ENCODE measurements at regions not wholly inside any gene's neighbourhood (a gene's known extent, or its start where the extent isn't known, plus 50 kb on each side); places are given as distances from the start of the nearest gene placed in this dataset.

- DNase-seq: no peak
Measured at GRCh38 chr5:56587381-56588130, 227.8 kb upstream of the MAP3K1 start.

DNA sequence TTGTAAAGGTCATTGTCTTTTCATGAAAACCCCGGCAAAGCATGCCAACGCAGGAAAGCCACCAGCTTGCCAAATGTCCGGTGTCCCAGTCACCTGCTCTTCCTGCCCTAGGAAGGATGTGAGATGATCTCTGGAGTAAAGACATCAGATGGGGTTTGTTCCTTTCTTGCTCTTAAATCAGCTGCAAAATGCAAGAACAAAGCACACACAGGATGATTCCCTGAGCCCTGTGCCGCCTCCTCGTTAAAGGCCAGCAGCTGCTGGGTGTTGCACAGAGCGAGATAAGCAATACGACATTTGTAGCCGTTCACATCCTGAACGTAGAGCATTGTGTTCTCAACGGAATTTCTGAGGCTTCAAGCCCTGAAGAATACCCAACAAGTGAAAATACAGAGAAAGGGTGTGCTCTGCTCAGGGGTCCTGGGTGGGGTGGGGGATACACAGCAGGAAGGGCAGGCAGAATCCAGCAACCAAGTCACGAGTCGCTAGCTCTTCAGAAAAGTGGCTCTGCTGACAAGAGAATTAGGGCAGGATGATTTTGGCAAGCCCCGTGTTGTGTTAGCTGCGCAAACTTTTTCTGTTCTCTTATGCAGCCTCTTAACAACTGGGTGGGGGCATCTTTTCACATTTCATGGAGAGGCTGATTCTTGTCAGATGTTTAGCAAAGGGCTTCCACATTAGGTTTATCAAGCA is 229.2 kb upstream of the MAP3K1 start:
- DNase-seq: peak; percentile 69

DNA sequence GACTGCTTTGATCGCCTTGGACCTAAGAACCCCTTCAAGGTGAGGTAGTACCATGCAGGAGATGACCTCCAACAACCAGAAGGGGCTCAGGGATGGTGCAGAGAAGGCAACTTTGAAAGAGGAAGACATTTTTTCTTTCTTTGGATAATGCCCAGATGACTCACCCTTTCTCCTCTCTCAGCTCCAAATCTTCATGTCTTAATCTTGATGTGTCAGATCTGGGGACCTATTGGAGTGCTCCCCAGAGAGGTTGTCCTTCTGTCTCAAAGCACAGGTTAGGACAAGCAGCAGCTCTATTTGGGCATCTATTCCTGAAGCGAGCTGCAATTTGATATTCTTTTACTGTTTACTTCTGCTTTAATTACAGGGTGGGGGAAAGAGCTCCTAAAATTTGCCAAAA is 229.9 kb upstream of the MAP3K1 start:
- no peak for DNase-seq

GRCh38 chr5:56581426-56581825 is 233.9 kb upstream of the MAP3K1 start:
- no peak for DNase-seq

DNA sequence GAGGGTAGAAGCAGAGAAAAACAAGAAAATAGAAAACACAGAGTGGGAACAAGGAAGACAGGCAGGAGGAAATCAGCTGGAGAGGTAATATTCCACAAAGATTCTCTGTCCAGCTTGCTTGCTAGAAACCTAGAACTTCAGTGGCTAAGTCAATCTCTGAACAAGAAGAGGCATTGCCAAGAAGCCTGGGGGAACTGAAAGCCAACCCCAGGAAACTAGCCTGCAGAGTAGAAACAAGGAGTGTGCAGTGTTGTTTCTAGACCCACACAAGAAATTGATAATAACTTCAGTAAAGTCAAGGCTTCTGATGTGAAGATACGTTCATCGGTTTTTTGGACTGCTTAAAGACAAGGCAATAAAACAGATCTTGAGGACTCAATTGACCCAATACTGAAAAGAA is 234.5 kb upstream of the MAP3K1 start:
- no peak for DNase-seq

DNA sequence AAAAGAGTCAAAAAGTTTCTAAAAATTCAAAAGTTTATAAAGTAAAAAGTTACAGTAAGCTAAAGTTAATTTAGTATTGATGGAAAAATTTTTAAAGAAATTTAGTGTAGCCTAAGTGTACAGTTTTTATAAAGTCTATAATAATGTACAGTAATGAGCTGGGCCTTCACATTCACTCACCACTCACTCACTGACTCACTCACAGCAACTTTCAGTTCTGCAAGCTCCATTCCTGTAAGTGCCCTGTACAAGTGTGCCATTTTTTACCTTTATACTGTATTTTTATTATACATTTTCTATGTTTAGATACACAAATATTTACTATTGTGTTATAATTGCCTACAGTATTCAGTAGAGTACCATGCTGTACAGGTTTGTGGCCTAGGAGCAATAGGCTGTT is 239.5 kb upstream of the MAP3K1 start:
- no peak for DNase-seq

GRCh38 chr5:56574778-56575177 is 240.6 kb upstream of the MAP3K1 start:
- no peak for DNase-seq

DNA sequence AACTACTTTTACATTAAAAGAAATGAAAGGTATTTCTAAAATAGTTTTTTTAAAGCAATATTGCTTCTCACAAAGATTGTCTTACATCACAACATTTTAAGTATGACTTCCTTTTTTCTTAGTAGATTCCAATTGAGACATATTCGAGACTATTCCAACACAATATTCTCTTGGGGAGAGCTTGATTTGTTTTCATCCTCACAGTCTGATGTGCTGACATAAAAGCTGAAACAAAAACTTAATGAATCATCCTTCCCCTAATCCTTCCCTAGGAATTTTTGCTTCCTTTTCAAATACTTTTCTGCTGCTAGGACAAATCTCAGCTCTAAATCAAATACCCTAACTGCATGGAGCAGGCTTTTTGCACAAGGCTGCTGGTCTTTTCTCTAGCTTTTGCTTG is 245.8 kb upstream of the MAP3K1 start:
- no peak for DNase-seq

- DNase-seq: no peak
Measured at GRCh38 chr5:56569076-56569475, 246.3 kb upstream of the MAP3K1 start.

DNA sequence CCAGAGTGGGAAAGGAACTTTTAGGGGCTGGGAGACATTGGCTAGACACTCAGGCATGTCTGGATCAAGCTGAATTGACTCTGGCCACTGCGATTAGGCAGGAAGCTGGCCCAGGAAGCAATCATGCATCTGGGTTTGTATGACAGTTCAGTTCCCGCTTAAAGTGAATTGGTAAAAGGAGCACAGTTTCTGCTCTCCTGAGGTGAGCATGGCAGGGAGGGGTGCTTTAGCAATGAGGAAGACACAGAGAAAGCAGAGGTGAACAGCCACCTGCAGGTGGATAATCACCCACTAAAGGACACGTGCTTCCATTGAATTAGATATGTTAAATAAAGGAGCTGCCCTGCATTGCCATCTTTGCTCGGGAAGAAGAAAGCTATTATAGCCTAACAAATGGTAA is 248.1 kb upstream of the MAP3K1 start:
- DNase-seq: no peak

DNA sequence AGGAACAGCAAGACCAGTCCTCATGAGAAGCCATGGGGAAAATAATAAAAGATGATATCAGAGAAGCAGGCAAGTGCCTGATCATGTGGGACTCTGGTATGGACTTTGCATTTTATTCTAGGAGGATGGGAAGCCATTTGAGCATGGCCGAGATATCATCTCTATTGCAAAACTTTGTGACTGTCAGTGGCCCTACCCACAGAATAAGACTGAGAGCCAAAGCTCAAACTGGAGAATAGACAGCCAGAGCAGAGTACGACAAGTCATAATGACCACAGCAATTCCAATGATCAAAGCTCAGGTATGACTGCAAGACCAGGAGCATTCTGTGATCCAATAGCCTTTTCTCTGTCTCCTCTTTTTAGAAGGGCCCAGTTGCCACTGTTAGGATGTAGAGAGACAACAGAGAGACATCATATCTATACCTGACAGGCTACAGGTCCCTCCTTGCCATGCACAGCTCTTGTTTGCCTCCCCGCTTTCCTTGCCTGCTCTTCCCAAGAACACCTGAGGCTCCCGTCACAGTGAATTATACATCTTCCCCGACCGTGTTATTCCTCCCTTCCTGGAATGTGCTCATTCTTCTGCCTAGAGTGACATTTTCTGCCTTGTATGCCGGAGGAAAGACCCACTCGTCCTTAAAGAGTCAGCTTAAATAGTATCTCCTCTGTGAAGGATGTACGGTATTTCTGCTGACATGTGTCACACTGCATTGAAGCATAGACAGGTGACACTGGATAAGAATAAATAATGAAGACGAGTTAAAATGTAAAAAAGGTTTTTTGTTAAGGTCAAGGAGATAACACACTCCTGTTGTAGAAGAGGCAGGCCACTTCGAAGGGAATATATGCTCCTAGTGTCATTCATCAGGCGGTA is 248.7 kb upstream of the MAP3K1 start:
- DNase-seq: no peak

- no peak for DNase-seq
Measured at GRCh38 chr5:56565644-56566043, 249.7 kb upstream of the MAP3K1 start.

- no peak for DNase-seq
Measured at GRCh38 chr5:56565283-56565615, 250.1 kb upstream of the MAP3K1 start.

DNA sequence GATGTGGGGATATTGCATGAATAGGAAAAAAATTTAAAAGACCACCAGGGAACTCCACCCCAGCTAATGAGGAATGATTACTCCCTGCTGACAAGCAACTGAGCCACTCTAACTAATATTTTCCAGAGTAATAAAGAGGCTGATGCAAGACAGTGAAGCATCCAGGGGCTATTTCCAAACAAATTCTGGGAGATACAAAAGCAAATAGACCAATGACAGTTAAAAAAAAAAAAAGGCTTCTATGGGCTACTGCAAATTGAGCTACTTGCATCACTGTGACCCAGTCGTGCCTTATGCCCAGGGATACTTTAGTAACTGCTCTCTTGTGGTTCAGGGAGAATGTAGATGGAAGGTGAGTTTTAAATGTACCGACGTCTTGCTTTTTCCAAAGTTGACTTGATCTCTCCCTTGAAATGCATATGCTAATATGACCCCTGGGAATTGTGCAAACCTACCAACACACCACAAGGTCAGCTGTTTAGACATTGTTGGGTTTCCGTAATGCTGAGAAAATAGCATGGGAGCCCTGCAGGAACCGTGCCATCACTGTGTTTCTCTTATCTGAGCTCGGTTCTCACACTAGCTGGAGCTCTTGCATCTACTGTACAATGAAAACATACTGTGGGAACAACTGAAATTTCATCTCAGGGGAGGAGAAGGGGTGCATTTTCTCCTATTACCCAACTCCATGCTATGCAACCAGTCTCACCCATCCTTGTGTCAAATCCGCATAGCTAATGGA is 250.6 kb upstream of the MAP3K1 start:
- no peak for DNase-seq

GRCh38 chr5:56561455-56561854 is 253.9 kb upstream of the MAP3K1 start:
- DNase-seq: no peak

GRCh38 chr5:56558131-56558745 is 257.1 kb upstream of the MAP3K1 start:
- no peak for DNase-seq

- no peak for DNase-seq
Measured at GRCh38 chr5:56557198-56557597, 258.2 kb upstream of the MAP3K1 start.

GRCh38 chr5:56552612-56553268 is 262.6 kb upstream of the MAP3K1 start:
- no peak for DNase-seq

DNA sequence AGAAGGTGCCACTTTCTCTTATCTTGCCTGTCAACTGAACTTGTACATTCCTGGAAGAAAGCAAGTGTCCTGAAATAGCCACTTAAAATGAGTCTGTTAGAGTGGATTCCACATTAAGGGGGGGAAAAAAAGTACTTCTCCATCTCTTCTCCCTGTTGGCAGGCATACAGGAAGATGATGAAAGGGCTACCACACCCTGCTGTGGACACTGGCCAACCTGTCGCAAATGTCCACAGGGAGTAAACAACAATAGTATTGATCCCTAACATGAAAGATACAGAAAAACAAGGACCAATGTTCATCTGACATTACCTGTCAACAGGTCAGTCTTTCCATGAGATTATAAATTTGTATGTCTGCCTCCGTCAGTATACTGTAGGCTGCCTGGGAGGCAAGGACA is 265.1 kb upstream of the MAP3K1 start:
- DNase-seq: no peak

DNA sequence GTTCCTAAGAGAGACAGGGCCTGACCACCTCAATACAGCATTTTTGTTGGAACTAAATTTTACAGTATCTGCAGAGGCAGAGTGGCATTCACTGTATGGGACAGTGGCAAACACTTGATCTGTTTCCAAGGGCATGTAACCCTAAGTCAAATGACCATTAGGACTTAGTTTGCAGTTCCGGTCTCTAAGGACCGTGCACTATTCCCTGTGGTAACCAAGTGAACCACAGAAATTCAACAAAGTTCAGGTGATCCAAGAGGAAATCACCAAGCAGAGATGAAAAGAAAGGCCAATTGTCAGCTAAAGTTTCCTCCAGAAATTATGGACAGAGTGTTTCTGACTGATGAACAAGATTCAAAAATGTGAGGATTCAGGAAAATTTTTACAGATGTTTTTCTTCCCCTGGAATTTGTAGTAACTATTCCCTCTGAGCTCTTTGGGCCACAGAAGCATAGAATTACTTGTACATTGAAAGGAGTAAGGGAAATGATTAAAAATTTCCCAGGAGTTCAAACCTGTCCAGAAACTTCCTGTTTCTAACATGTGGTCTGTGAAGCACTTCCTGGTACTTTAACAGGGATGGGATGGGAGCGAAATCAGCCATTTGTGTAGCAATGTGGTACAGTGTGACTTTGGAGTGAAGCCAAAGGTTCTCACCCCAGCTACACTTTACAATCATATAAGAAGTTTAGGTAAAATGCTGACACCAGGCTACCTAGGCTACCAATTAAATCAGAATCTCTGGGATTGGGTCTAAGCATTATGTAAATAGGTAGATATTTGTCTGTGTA is 266.1 kb upstream of the MAP3K1 start:
- DNase-seq: no peak

DNA sequence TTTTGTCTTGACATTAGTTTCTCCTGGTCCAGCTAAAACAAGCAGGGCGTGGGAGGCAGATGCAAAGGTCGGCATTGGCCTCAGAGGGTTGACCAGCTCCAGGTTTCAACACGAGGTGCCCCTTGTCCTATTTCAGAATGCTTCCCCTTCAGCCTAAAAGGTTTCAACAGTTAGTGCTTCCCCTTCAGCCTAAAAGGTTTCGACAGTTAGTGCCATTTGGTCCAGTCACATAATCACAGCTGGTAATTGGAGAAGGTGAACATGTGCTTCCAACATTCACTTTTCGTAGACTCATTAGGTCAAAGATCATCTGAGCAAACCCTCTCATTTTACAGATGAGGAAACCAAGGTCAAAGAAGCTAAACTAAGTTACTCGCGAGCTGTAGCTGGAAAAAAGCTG is 270.3 kb upstream of the MAP3K1 start:
- DNase-seq: no peak
